ENCODE measurements at regions not wholly inside any gene's neighbourhood (a gene's known extent, or its start where the extent isn't known, plus 50 kb on each side); places are given as distances from the start of the nearest gene placed in this dataset.
A peak's percentile ranks its signal among the peaks of the same experiment; 100 is the strongest.

GRCh38 chr10:10826125-10826524 is 191.5 kb upstream of the CELF2 start:
- H3K4me2 ChIP-seq (ENCODE audit: control insufficient read depth, extremely low read depth, insufficient read depth, low read depth, low read length): no peak overlapping the region
- dilution Hi-C loops (cut with MboI; ENCODE audit: extremely low pct_ligation_motif_present, low sequenced_read_pairs): no loop called here
- no peak overlapping the region for H2AFZ ChIP-seq (ENCODE audit: control insufficient read depth, low read length)
- no peaks in the 10 kb centered on the region for H3K36me3 ChIP-seq (ENCODE audit: control insufficient read depth in 2 of 2, extremely low read depth in 1 of 2, insufficient read depth in 2 of 2, low read length in 2 of 2)
- H3K27me3 ChIP-seq (ENCODE audit: control insufficient read depth, extremely low read depth, insufficient read depth, low read length): no peaks in the 10 kb centered on the region
- H3K9me3 ChIP-seq (ENCODE audit: control insufficient read depth, low read depth, low read length): no peaks in the 10 kb centered on the region
- H3K79me2 ChIP-seq (ENCODE audit: control insufficient read depth, insufficient read depth, low read length): no peaks in the 10 kb centered on the region
- no peak overlapping the region for H3K9ac ChIP-seq (ENCODE audit: control insufficient read depth, extremely low read depth, insufficient read depth, low read length)
- no peak for DNase-seq (ENCODE audit: low read depth, low spot score)
- no peak overlapping the region for H3K27ac ChIP-seq (ENCODE audit: control insufficient read depth, insufficient read depth, low read length)
- FAIRE-seq: peak; percentile 34
- peaks cover 17% of the 10 kb centered on the region for H3K4me1 ChIP-seq (ENCODE audit: control insufficient read depth, extremely low read depth, insufficient read depth, low read length)
- TF ChIP-seq CTCF (optimal IDR thresholded peaks at IDR 0.05 in 1 of 3, IDR thresholded peaks at IDR 0.05 in 1 of 3, conservative IDR thresholded peaks at IDR 0.05 in 1 of 3; ENCODE audit: extremely low read depth in 1 of 3, insufficient read depth in 2 of 3, low read length in 3 of 3) (no peak), EZH2 (IDR thresholded peaks at IDR 0.05; ENCODE audit: low read length) (no peak)
- no peak overlapping the region for H3K4me3 ChIP-seq (ENCODE audit: control insufficient read depth in 2 of 3, extremely low read depth in 1 of 3, insufficient read depth in 2 of 3, low read depth in 1 of 3, low read length in 3 of 3)
- no peaks in the 10 kb centered on the region for H4K20me1 ChIP-seq (ENCODE audit: control insufficient read depth, extremely low read depth, insufficient read depth, low read length)
- H3K9me1 ChIP-seq (ENCODE audit: control insufficient read depth, extremely low read depth, insufficient read depth, low read length): no peaks in the 10 kb centered on the region

GRCh38 chr10:10828623-10829022 is 189.0 kb upstream of the CELF2 start:
- Histone ChIP-seq H3K9me3 (ENCODE audit: control insufficient read depth, low read depth, low read length) (no peaks in the 10 kb centered on the region), H3K27me3 (ENCODE audit: control insufficient read depth, extremely low read depth, insufficient read depth, low read length) (no peaks in the 10 kb centered on the region), H3K36me3 (ENCODE audit: control insufficient read depth in 2 of 2, extremely low read depth in 1 of 2, insufficient read depth in 2 of 2, low read length in 2 of 2) (no peaks in the 10 kb centered on the region), H3K4me1 (ENCODE audit: control insufficient read depth, extremely low read depth, insufficient read depth, low read length) (peaks cover 14% of the 10 kb centered on the region), H4K20me1 (ENCODE audit: control insufficient read depth, extremely low read depth, insufficient read depth, low read length) (no peaks in the 10 kb centered on the region), H3K4me3 (ENCODE audit: control insufficient read depth in 2 of 3, extremely low read depth in 1 of 3, insufficient read depth in 2 of 3, low read depth in 1 of 3, low read length in 3 of 3) (no peak overlapping the region), H3K9ac (ENCODE audit: control insufficient read depth, extremely low read depth, insufficient read depth, low read length) (no peak overlapping the region), H3K27ac (ENCODE audit: control insufficient read depth, insufficient read depth, low read length) (no peak overlapping the region), H2AFZ (ENCODE audit: control insufficient read depth, low read length) (no peak overlapping the region), H3K9me1 (ENCODE audit: control insufficient read depth, extremely low read depth, insufficient read depth, low read length) (no peaks in the 10 kb centered on the region), H3K79me2 (ENCODE audit: control insufficient read depth, insufficient read depth, low read length) (no peaks in the 10 kb centered on the region), H3K4me2 (ENCODE audit: control insufficient read depth, extremely low read depth, insufficient read depth, low read depth, low read length) (no peak overlapping the region)
- no peak for DNase-seq (ENCODE audit: low read depth, low spot score)
- no peak for TF ChIP-seq CTCF (optimal IDR thresholded peaks at IDR 0.05 in 1 of 3, IDR thresholded peaks at IDR 0.05 in 1 of 3, conservative IDR thresholded peaks at IDR 0.05 in 1 of 3; ENCODE audit: extremely low read depth in 1 of 3, insufficient read depth in 2 of 3, low read length in 3 of 3)
- no peak for TF ChIP-seq EZH2 (IDR thresholded peaks at IDR 0.05; ENCODE audit: low read length)
- peak; percentile 61 for FAIRE-seq
- dilution Hi-C loops (cut with MboI; ENCODE audit: extremely low pct_ligation_motif_present, low sequenced_read_pairs): no loop called here
